ENCODE measurements at regions not wholly inside any gene's neighbourhood (a gene's known extent, or its start where the extent isn't known, plus 50 kb on each side); places are given as distances from the start of the nearest gene placed in this dataset.

DNA sequence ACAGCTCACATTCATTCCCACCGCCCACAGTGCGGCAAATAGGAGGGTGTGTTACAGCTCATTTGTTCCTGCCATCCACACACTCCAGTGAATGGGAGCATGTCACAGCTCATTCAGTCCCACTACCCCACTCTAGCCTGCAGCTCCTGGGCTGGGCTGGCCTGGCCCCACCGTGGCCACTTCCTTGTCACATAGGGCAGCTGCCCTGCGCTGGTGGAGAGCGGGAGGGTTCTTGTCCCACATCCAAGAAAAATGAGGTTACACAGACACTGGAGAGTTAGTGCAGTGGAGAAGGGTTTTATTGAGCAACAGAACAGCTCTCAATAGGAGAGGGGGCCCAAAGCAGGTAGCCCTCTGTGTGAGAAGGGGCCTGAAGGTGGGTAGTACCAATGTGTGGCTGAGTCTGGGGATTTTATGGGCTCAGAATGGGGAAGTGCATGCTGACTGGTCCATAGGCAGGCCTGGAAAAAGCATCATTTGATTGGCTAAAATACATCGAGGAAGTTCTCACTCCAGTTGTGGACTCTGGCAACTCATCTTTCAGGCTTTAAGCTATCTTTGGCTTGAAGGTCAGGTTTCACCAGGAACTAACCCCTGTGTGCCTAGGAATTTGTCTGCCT lies 249.7 kb downstream of the ETAA1 start:
- TF ChIP-seq, protein P1, sequence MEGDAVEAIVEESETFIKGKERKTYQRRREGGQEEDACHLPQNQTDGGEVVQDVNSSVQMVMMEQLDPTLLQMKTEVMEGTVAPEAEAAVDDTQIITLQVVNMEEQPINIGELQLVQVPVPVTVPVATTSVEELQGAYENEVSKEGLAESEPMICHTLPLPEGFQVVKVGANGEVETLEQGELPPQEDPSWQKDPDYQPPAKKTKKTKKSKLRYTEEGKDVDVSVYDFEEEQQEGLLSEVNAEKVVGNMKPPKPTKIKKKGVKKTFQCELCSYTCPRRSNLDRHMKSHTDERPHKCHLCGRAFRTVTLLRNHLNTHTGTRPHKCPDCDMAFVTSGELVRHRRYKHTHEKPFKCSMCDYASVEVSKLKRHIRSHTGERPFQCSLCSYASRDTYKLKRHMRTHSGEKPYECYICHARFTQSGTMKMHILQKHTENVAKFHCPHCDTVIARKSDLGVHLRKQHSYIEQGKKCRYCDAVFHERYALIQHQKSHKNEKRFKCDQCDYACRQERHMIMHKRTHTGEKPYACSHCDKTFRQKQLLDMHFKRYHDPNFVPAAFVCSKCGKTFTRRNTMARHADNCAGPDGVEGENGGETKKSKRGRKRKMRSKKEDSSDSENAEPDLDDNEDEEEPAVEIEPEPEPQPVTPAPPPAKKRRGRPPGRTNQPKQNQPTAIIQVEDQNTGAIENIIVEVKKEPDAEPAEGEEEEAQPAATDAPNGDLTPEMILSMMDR (IDR thresholded peaks at IDR 0.05; ENCODE audit: low read depth, low read length): no peak
- no peak for DNase-seq (ENCODE audit: low read depth in 2 of 2)
- no peak overlapping the region for H3K4me3 ChIP-seq (replicated peaks in 1 of 2; ENCODE audit: low read depth in 2 of 2, low read length in 2 of 2)

DNA sequence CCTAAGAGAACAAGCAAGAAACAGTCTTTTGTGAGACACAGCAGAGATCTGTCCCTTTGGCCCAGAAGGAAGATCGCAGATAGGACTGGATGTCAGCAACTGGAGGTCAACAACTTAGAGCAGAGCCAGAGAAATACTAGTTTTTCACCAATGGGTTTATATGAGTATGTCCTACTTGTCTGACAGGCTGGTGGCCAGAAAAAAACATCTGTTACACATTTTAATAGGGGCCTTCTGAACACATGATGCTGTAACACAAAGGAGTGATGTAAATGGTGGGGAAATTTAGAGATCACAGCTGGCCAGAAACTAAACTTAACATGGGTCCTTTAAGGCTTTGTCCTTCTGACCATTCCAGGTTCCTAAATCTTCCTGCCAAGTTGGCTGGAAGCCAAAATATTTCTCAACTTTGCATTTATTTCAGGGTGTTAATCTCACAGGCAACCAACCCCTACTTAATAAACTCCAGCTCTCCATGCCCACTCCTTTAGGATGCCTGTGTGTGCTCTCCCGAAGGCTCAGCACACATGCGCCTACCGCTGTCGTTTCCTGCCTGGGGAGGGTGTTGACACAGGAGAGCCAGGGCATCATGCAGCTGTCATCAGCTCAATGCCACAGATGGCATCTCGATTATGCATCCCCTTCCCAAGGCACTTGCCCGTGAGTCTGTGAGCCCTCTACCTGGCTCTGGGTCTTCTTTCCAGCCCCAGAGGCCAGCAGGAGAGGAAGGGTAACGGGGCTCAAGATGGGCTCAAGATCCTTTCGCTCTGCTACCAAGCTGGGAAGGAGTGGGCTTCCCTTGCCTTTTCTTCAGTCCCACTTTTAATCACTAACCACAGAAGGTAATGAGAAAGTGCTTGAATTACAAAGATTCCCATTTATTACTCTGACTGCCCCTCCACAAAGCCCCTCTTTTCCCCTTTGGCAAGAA lies 252.5 kb downstream of the ETAA1 start:
- TF ChIP-seq, protein P1 (IDR thresholded peaks at IDR 0.05; ENCODE audit: low read depth, low read length): no peak
- DNase-seq (ENCODE audit: low read depth in 2 of 2): peak; percentile 79 to 98
- no peak overlapping the region for H3K4me3 ChIP-seq (replicated peaks in 1 of 2; ENCODE audit: low read depth in 2 of 2, low read length in 2 of 2)

DNA sequence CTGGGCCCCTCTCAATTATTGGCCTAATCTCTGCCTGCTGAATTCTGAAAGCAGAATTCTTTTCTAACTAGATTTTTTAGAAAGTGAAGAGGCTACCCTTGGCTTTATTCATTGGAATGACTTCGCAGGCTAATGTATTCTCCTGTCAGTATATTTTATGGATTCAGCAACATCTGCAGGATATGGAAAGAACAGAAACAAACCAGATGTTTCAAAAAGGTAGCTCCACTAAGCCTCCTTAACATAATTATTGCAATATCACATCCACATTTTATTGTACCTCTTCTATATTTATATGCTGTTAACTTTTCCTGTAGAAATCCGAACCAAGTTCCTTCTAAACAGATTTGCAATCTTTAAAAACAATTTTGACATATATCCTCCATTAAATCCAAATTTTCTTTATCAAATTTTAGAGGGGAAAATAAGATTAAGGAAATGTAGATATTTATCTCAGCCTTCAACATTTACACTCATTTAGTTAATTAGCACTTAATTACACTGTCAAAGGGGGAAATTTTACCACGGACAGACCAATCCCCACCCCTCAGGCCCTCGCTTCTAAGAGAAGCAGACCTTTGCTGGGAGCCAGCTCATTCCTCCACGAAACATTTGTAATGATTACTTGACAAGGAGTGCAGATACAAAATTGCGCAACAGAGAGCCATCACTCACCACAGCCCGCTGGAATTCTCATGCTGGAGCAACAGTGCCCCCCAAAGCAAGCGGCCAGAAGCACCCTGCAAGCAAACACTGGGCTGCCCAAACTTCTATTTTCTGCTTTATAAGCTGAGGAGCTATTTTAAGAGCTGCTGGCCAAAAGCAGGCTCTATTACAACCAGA lies 253.4 kb downstream of the ETAA1 start:
- H3K4me3 ChIP-seq (replicated peaks in 1 of 2; ENCODE audit: low read depth in 2 of 2, low read length in 2 of 2): no peak overlapping the region
- TF ChIP-seq, protein P1 (IDR thresholded peaks at IDR 0.05; ENCODE audit: low read depth, low read length): peak; percentile 91
- DNase-seq (ENCODE audit: low read depth in 2 of 2): peak; percentile 95 to 97

DNA sequence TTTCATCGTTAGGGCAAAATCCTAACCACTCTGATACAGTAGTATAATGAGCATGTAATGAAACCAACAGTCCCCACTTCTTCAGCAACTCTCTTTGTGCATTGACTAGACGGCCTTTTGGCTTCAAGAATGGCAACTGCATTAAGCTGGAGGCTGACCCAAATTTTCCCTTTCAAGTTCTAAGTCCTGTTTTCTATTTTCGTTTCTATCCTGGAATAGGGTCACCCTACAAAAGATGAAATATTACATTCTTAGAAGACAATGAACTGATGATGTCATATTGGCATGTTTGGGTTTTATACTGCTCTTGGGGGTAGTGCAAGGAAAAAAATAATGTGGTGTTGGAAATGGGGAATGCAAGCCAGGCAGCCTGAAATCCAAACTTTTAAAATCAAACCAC lies 254.4 kb downstream of the ETAA1 start:
- TF ChIP-seq, protein P1 (IDR thresholded peaks at IDR 0.05; ENCODE audit: low read depth, low read length): no peak
- no peak for DNase-seq (ENCODE audit: low read depth in 2 of 2)
- H3K4me3 ChIP-seq (replicated peaks in 1 of 2; ENCODE audit: low read depth in 2 of 2, low read length in 2 of 2): no peak overlapping the region

DNA sequence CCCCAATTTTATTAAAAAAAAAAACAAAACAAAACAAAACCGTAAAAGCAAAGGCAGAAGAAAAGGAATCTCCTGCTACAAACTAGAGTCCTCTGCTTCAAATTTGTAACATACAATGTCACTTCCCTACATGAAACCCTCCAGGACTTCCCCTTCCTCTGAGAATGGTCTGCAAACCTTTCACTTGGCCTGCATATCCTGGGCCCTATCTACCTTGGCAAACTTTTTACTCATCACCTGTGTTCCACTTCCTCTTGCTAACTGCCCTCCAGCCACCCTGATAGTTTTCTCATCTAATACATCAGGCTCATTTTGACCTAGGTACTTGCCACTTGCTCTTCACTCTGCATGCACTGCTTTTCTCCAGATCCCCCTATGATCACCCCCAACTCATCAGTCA lies 255.5 kb downstream of the ETAA1 start:
- TF ChIP-seq, protein P1 (IDR thresholded peaks at IDR 0.05; ENCODE audit: low read depth, low read length): no peak
- no peak for DNase-seq (ENCODE audit: low read depth in 2 of 2)
- no peak overlapping the region for H3K4me3 ChIP-seq (replicated peaks in 1 of 2; ENCODE audit: low read depth in 2 of 2, low read length in 2 of 2)

DNA sequence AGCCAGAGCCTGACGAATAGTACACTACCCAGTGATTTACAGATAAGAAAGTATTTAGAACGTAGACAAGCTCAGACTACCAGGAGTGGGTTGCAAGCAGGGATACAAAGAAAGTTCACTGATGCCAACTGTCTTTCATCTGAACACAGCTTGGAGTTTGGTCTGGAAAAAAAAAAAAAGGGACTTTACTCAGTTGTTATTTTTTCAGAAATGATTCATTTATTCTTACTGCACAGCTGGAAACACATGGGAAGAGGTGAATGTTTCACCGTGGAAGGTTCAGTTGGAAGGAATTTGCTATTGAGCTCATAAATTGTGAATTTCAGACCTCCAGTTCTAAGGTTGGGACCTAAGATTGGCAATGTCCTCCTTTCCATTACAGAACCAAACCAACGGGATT lies 259.7 kb downstream of the ETAA1 start:
- TF ChIP-seq, protein P1 (IDR thresholded peaks at IDR 0.05; ENCODE audit: low read depth, low read length): no peak
- peak in 1 of 2 donors; percentile 65 for DNase-seq (ENCODE audit: low read depth in 2 of 2)
- no peak overlapping the region for H3K4me3 ChIP-seq (replicated peaks in 1 of 2; ENCODE audit: low read depth in 2 of 2, low read length in 2 of 2)

Data from cardiac fibroblast (primary cell).